NOMO-1 treated with DMSO at 0.1 percent for 48 hours (cell line): ENCODE measurements at regions not wholly inside any gene's neighbourhood (a gene's known extent, or its start where the extent isn't known, plus 50 kb on each side); places are given as distances from the start of the nearest gene placed in this dataset.
"Not testable (repeated sequence)": the region's sequence is repeated elsewhere in the genome, so short reads cannot be mapped to it uniquely, and the experiment has no call there.

Experiments used
- DNase-seq: peaks from one replicate; lab custom pipeline; 2025; ENCODE audit not compliant: unreplicated experiment; lab: John Stamatoyannopoulos, UW

- no peak for DNase-seq
Observed at GRCh38 chr20:40010483-40010882, 678.6 kb downstream of the MAFB start.

- no peak for DNase-seq
Observed at GRCh38 chr20:40009542-40009941, 679.5 kb downstream of the MAFB start.

- no peak for DNase-seq
Observed at GRCh38 chr20:40008177-40008576, 680.9 kb downstream of the MAFB start.

GRCh38 chr20:40006168-40006860, 682.7 kb downstream of the MAFB start:
- DNase-seq, result no peak

GRCh38 chr20:40004092-40004491, 684.9 kb downstream of the MAFB start:
- DNase-seq, result not testable (repeated sequence)

GRCh38 chr20:39993742-39994141, 695.3 kb downstream of the MAFB start:
- no peak for DNase-seq

GRCh38 chr20:39990692-39991091, 698.3 kb downstream of the MAFB start:
- no peak for DNase-seq

GRCh38 chr20:39988991-39989390, 700.0 kb downstream of the MAFB start:
- no peak for DNase-seq

- no peak for DNase-seq
Observed at GRCh38 chr20:39986173-39986904, 702.7 kb downstream of the MAFB start.

- DNase-seq, result no peak
Observed at GRCh38 chr20:39985271-39985827, 703.7 kb downstream of the MAFB start.

- DNase-seq, result no peak
Observed at GRCh38 chr20:39983655-39984054, 705.4 kb downstream of the MAFB start.

- DNase-seq, result no peak
Observed at GRCh38 chr20:39983183-39983582, 705.9 kb downstream of the MAFB start.

- DNase-seq, result no peak
Observed at GRCh38 chr20:39974966-39975501, 714.0 kb downstream of the MAFB start.

GRCh38 chr20:39968495-39968894, 720.5 kb downstream of the MAFB start:
- no peak for DNase-seq

GRCh38 chr20:39967806-39968205, 721.2 kb downstream of the MAFB start:
- no peak for DNase-seq

- no peak for DNase-seq
Observed at GRCh38 chr20:39961637-39962244, 727.3 kb downstream of the MAFB start.

- DNase-seq, result no peak
Observed at GRCh38 chr20:39960522-39961428, 728.3 kb downstream of the MAFB start.

- DNase-seq, result not testable (repeated sequence)
Observed at GRCh38 chr20:39957911-39958310, 731.1 kb downstream of the MAFB start.

GRCh38 chr20:39954621-39955020, 734.4 kb downstream of the MAFB start:
- DNase-seq, result no peak

GRCh38 chr20:39946931-39947330, 742.1 kb downstream of the MAFB start:
- no peak for DNase-seq
